ENCODE measurements at regions not wholly inside any gene's neighbourhood (a gene's known extent, or its start where the extent isn't known, plus 50 kb on each side); places are given as distances from the start of the nearest gene placed in this dataset.

GRCh38 chr4:57682275-57682674, 572.1 kb upstream of the IGFBP7 start:
- ATAC-seq: no peak
- intact Hi-C loops (cut with micrococcal nuclease): no loop called here
- no peak for DNase-seq

- intact Hi-C loops (cut with micrococcal nuclease): no loop called here
- DNase-seq: no peak
- no peak for ATAC-seq
Observed at GRCh38 chr4:57679969-57680368, 569.8 kb upstream of the IGFBP7 start.

- intact Hi-C loops (cut with micrococcal nuclease): no loop called here
Observed at GRCh38 chr4:57676394-57676793, 566.2 kb upstream of the IGFBP7 start.

GRCh38 chr4:57672846-57673433, 562.8 kb upstream of the IGFBP7 start:
- ATAC-seq (no peak), DNase-seq (no peak)
- intact Hi-C loops (cut with micrococcal nuclease): no loop called here

More at GRCh38 chr4:57676394-57676793, 566.2 kb upstream of the IGFBP7 start:
- ATAC-seq (no peak), DNase-seq (no peak)

GRCh38 chr4:57668621-57669020, 558.4 kb upstream of the IGFBP7 start:
- ATAC-seq: no peak
- DNase-seq: no peak
- intact Hi-C loops (cut with micrococcal nuclease): no loop called here

- DNase-seq (no peak), ATAC-seq (no peak)
- intact Hi-C loops (cut with micrococcal nuclease): no loop called here
Observed at GRCh38 chr4:57665806-57666205, 555.6 kb upstream of the IGFBP7 start.

GRCh38 chr4:57661517-57662090, 551.4 kb upstream of the IGFBP7 start:
- DNase-seq: no peak
- intact Hi-C loops (cut with micrococcal nuclease): no loop called here
- ATAC-seq: no peak

GRCh38 chr4:57658673-57659072, 548.5 kb upstream of the IGFBP7 start:
- DNase-seq: no peak
- intact Hi-C loops (cut with micrococcal nuclease): loop anchor here (10.0 kb wide), 1 partner anchor 436 kb away; no protein-coding TSS in a partner anchor
- no peak for ATAC-seq

- no peak for ATAC-seq
- intact Hi-C loops (cut with micrococcal nuclease): loop anchor here (10.0 kb wide), 1 partner anchor 437 kb away; no protein-coding TSS in a partner anchor
- no peak for DNase-seq
Observed at GRCh38 chr4:57658188-57658587, 548.0 kb upstream of the IGFBP7 start.

GRCh38 chr4:57655342-57655741, 545.2 kb upstream of the IGFBP7 start:
- DNase-seq (no peak), ATAC-seq (no peak)
- intact Hi-C loops (cut with micrococcal nuclease): loop anchor here (10.0 kb wide), 1 partner anchor 439 kb away; no protein-coding TSS in a partner anchor

GRCh38 chr4:57652779-57653178, 542.6 kb upstream of the IGFBP7 start:
- intact Hi-C loops (cut with micrococcal nuclease): loop anchor here (10.0 kb wide), 1 partner anchor 442 kb away; no protein-coding TSS in a partner anchor
- DNase-seq (no peak), ATAC-seq (no peak)

GRCh38 chr4:57640391-57641100, 530.4 kb upstream of the IGFBP7 start:
- intact Hi-C loops (cut with micrococcal nuclease): no loop called here
- DNase-seq (no peak), ATAC-seq (no peak)

GRCh38 chr4:57639561-57640382, 529.6 kb upstream of the IGFBP7 start:
- no peak for ATAC-seq
- no peak for DNase-seq
- intact Hi-C loops (cut with micrococcal nuclease): no loop called here

- DNase-seq (no peak), ATAC-seq (no peak)
- intact Hi-C loops (cut with micrococcal nuclease): no loop called here
Observed at GRCh38 chr4:57635910-57636309, 525.7 kb upstream of the IGFBP7 start.

- DNase-seq (no peak), ATAC-seq (no peak)
- intact Hi-C loops (cut with micrococcal nuclease): no loop called here
Observed at GRCh38 chr4:57633212-57633859, 523.2 kb upstream of the IGFBP7 start.

GRCh38 chr4:57632564-57632963, 522.4 kb upstream of the IGFBP7 start:
- ATAC-seq (no peak), DNase-seq (no peak)
- intact Hi-C loops (cut with micrococcal nuclease): no loop called here

- intact Hi-C loops (cut with micrococcal nuclease): no loop called here
- DNase-seq (no peak), ATAC-seq (no peak)
Observed at GRCh38 chr4:57631147-57631546, 521.0 kb upstream of the IGFBP7 start.

- intact Hi-C loops (cut with micrococcal nuclease): no loop called here
- DNase-seq (no peak), ATAC-seq (no peak)
Observed at GRCh38 chr4:57628004-57628403, 517.8 kb upstream of the IGFBP7 start.

- no peak for ATAC-seq
- intact Hi-C loops (cut with micrococcal nuclease): no loop called here
- DNase-seq: no peak
Observed at GRCh38 chr4:57614257-57614932, 504.2 kb upstream of the IGFBP7 start.

Measured in left ventricle myocardium superior (tissue), 1 donor.